HEK293 (cell line): ENCODE measurements at regions not wholly inside any gene's neighbourhood (a gene's known extent, or its start where the extent isn't known, plus 50 kb on each side); places are given as distances from the start of the nearest gene placed in this dataset.

ENCODE experiments used
- CTCF ChIA-PET: fragments of 350-600 bp; formaldehyde crosslinking; extraction: SDS; loops from one replicate; lab custom pipeline; 2021; ENCODE audit warnings: antibody characterized with exemption; lab: Yijun Ruan, JAX
- POLR2A ChIA-PET: fragments of 300-600 bp; formaldehyde crosslinking; extraction: SDS; loops from one replicate; lab custom pipeline; 2020; ENCODE audit warnings: antibody characterized with exemption, inconsistent platforms; lab: Yijun Ruan, JAX
- H3K27ac ChIP-seq: fragments of 200-500 bp; sonication (Bioruptor generic); 2 replicates; pipeline ENCODE4 v1.5.1; 2014; ENCODE audit warnings: low read depth, low read length, control low read depth, inconsistent platforms; ENCODE audit errors: extremely low read depth
- H3K36me3 ChIP-seq, 2 experiments: fragments of 200-500 bp in 1 of 2; sonication (Bioruptor generic) in 1 of 2; 1 replicate in 1 of 2; 2 replicates in 1 of 2; pipeline ENCODE4 v1.5.1; 2014 to 2017; ENCODE audit warnings: inconsistent platforms in 2 of 2, low read length in 2 of 2; ENCODE audit not compliant: control insufficient read depth in 2 of 2, insufficient read depth in 1 of 2
- H3K4me1 ChIP-seq: fragments of 200-500 bp; sonication (Bioruptor generic); 2 replicates; pipeline ENCODE4 v1.5.1; 2014; ENCODE audit warnings: mild to moderate bottlenecking, low read length, inconsistent platforms; ENCODE audit not compliant: control insufficient read depth, insufficient read depth
- H3K4me3 ChIP-seq: 2 replicates; pipeline ENCODE4 v1.5.1; 2011; ENCODE audit warnings: low read depth, mild to moderate bottlenecking, control low read depth, low read length, moderate library complexity
- H3K9me3 ChIP-seq: fragments of 200-500 bp; sonication (Bioruptor generic); 2 replicates; pipeline ENCODE4 v1.5.1; 2014; ENCODE audit warnings: low read depth, low read length, inconsistent platforms; ENCODE audit not compliant: control insufficient read depth, insufficient read depth
- GLI2 ChIP-seq: fragments of 450-650 bp; formaldehyde crosslinking; IDR thresholded peaks from 2 replicates; pipeline ENCODE4; 2017; ENCODE audit warnings: missing biosample characterization, missing genetic modification characterization, low read depth, borderline replicate concordance
- GLIS1 ChIP-seq: fragments of 450-650 bp; formaldehyde crosslinking; IDR thresholded peaks from 2 replicates; pipeline ENCODE4 v1.5.1; 2016; ENCODE audit warnings: missing biosample characterization, missing genetic modification characterization
- IKZF3 ChIP-seq: fragments of 450-650 bp; IDR thresholded peaks from 2 replicates; pipeline ENCODE4 v1.5.0; 2018; ENCODE audit warnings: missing biosample characterization, mild to moderate bottlenecking, missing genetic modification characterization, moderate library complexity
- KLF10 ChIP-seq: fragments of 450-650 bp; IDR thresholded peaks from 2 replicates; pipeline ENCODE4 v1.5.1; 2018; ENCODE audit warnings: missing biosample characterization, mild to moderate bottlenecking, missing genetic modification characterization
- PRDM10 ChIP-seq: fragments of 450-650 bp; formaldehyde crosslinking; IDR thresholded peaks from 2 replicates; pipeline ENCODE4 v1.5.1; 2016; ENCODE audit warnings: missing biosample characterization, missing genetic modification characterization
- SCRT1 ChIP-seq: fragments of 450-650 bp; formaldehyde crosslinking; IDR thresholded peaks from 2 replicates; pipeline ENCODE4 v1.5.1; 2016; ENCODE audit warnings: missing biosample characterization, missing genetic modification characterization, borderline replicate concordance
- SCRT2 ChIP-seq: fragments of 450-650 bp; formaldehyde crosslinking; IDR thresholded peaks from 2 replicates; pipeline ENCODE4 v1.5.1; 2016; ENCODE audit warnings: missing biosample characterization, missing genetic modification characterization
- SP2 ChIP-seq: fragments of 450-650 bp; formaldehyde crosslinking; IDR thresholded peaks from 2 replicates; pipeline ENCODE4 v1.5.1; 2016; ENCODE audit warnings: missing biosample characterization, missing genetic modification characterization
- ZNF146 ChIP-seq: fragments of 450-650 bp; formaldehyde crosslinking; IDR thresholded peaks from 2 replicates; pipeline ENCODE4 v1.5.1; 2016; ENCODE audit warnings: missing biosample characterization, missing genetic modification characterization
- ZNF239 ChIP-seq: fragments of 450-650 bp; formaldehyde crosslinking; IDR thresholded peaks from 2 replicates; pipeline ENCODE4 v1.5.1; 2016; ENCODE audit warnings: missing biosample characterization, missing genetic modification characterization
- ZNF544 ChIP-seq: fragments of 450-650 bp; formaldehyde crosslinking; IDR thresholded peaks from 2 replicates; pipeline ENCODE4 v1.5.0; 2017; ENCODE audit warnings: missing biosample characterization, missing genetic modification characterization
- ZNF549 ChIP-seq: fragments of 450-650 bp; IDR thresholded peaks from 2 replicates; pipeline ENCODE4 v1.5.1; 2018; ENCODE audit warnings: missing biosample characterization, missing genetic modification characterization, mild to moderate bottlenecking, inconsistent platforms, moderate library complexity
- ZNF555 ChIP-seq: fragments of 450-650 bp; formaldehyde crosslinking; conservative IDR thresholded peaks from 2 replicates; pipeline ENCODE4 v1.5.1; 2017; ENCODE audit warnings: missing biosample characterization, mild to moderate bottlenecking, missing genetic modification characterization, inconsistent platforms
- ZNF580 ChIP-seq: fragments of 450-650 bp; formaldehyde crosslinking; IDR thresholded peaks from 2 replicates; pipeline ENCODE4 v1.5.1; 2016; ENCODE audit warnings: missing biosample characterization, missing genetic modification characterization
- ZNF664 ChIP-seq: fragments of 450-650 bp; formaldehyde crosslinking; IDR thresholded peaks from 2 replicates; pipeline ENCODE4 v1.5.1; 2016; ENCODE audit warnings: missing biosample characterization, missing genetic modification characterization
- ZNF768 ChIP-seq: fragments of 450-650 bp; formaldehyde crosslinking; IDR thresholded peaks from 2 replicates; pipeline ENCODE4 v1.5.1; 2018; ENCODE audit warnings: missing biosample characterization, mild to moderate bottlenecking, missing genetic modification characterization
- ZNF837 ChIP-seq: fragments of 450-650 bp; formaldehyde crosslinking; IDR thresholded peaks from 2 replicates; pipeline ENCODE4 v1.5.1; 2016; ENCODE audit warnings: missing biosample characterization, missing genetic modification characterization
- TF ChIP-seq, protein P1 (sequence below): fragments of 450-650 bp; formaldehyde crosslinking; IDR thresholded peaks from 2 replicates; pipeline ENCODE4 v1.5.1; 2017; ENCODE audit warnings: missing biosample characterization, missing genetic modification characterization
- TF ChIP-seq, protein P2 (sequence below): fragments of 450-650 bp; IDR thresholded peaks from 2 replicates; pipeline ENCODE4 v1.5.1; 2018; ENCODE audit warnings: missing biosample characterization, mild to moderate bottlenecking, missing genetic modification characterization
- TF ChIP-seq, protein P3 (sequence below): fragments of 450-650 bp; formaldehyde crosslinking; IDR thresholded peaks from 2 replicates; pipeline ENCODE4 v1.5.1; 2017; ENCODE audit warnings: missing biosample characterization, missing genetic modification characterization

- Histone ChIP-seq H3K4me1 (peaks cover 7% of the 10 kb centered on the region), H3K9me3 (no peaks in the 10 kb centered on the region), H3K4me3 (no peak overlapping the region), H3K36me3 (no peaks in the 10 kb centered on the region), H3K27ac (no peak overlapping the region)
- TF ChIP-seq ZNF664 (peak; percentile 62; the same call in 1 of the 2 replicates), SP2 (tag by site-specific recombination) (no peak), SCRT2 (tag by site-specific recombination) (peak; percentile 63), KLF10 (no peak), ZNF768 (no peak), SCRT1 (tag by site-specific recombination) (0 out of 2 replicates have a peak, but pooled peaks have one; percentile 50), PRDM10 (tag by site-specific recombination) (no peak)
- TF ChIP-seq, protein P1, sequence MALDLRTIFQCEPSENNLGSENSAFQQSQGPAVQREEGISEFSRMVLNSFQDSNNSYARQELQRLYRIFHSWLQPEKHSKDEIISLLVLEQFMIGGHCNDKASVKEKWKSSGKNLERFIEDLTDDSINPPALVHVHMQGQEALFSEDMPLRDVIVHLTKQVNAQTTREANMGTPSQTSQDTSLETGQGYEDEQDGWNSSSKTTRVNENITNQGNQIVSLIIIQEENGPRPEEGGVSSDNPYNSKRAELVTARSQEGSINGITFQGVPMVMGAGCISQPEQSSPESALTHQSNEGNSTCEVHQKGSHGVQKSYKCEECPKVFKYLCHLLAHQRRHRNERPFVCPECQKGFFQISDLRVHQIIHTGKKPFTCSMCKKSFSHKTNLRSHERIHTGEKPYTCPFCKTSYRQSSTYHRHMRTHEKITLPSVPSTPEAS = no peak
- POLR2A ChIA-PET = no interaction called here
- CTCF ChIA-PET = no interaction called here
Observed at GRCh38 chr5:62044989-62045388, 261.0 kb upstream of the KIF2A start.

- no peak overlapping the region for H3K27ac ChIP-seq
- POLR2A ChIA-PET = no interaction called here
- TF ChIP-seq, protein P2, sequence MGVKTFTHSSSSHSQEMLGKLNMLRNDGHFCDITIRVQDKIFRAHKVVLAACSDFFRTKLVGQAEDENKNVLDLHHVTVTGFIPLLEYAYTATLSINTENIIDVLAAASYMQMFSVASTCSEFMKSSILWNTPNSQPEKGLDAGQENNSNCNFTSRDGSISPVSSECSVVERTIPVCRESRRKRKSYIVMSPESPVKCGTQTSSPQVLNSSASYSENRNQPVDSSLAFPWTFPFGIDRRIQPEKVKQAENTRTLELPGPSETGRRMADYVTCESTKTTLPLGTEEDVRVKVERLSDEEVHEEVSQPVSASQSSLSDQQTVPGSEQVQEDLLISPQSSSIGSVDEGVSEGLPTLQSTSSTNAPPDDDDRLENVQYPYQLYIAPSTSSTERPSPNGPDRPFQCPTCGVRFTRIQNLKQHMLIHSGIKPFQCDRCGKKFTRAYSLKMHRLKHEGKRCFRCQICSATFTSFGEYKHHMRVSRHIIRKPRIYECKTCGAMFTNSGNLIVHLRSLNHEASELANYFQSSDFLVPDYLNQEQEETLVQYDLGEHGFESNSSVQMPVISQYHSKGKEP (tag by site-specific recombination) = no peak
- peak; percentile 74 for TF ChIP-seq ZNF580 (tag by site-specific recombination)
- TF ChIP-seq ZNF146 (tag by site-specific recombination) = peak; percentile 97
- TF ChIP-seq, all 188 proteins: peak for 2
- Histone ChIP-seq H3K4me1 (peaks cover 7% of the 10 kb centered on the region), H3K9me3 (no peaks in the 10 kb centered on the region), H3K36me3 (no peaks in the 10 kb centered on the region), H3K4me3 (no peak overlapping the region)
- CTCF ChIA-PET = no interaction called here
Observed at GRCh38 chr5:62046191-62046590, 259.8 kb upstream of the KIF2A start.

GRCh38 chr5:62051747-62052146, 254.3 kb upstream of the KIF2A start:
- Histone ChIP-seq H3K36me3 (no peaks in the 10 kb centered on the region), H3K4me1 (no peaks in the 10 kb centered on the region), H3K9me3 (no peaks in the 10 kb centered on the region), H3K4me3 (no peak overlapping the region), H3K27ac (no peak overlapping the region)
- ChIA-PET CTCF (no interaction called here), POLR2A (no interaction called here)
- TF ChIP-seq ZNF837 = no peak
- TF ChIP-seq ZNF544 = no peak
- no peak for TF ChIP-seq GLIS1 (tag by site-specific recombination)
- TF ChIP-seq ZNF555 (tag by site-specific recombination) = no peak
- TF ChIP-seq, protein P3, sequence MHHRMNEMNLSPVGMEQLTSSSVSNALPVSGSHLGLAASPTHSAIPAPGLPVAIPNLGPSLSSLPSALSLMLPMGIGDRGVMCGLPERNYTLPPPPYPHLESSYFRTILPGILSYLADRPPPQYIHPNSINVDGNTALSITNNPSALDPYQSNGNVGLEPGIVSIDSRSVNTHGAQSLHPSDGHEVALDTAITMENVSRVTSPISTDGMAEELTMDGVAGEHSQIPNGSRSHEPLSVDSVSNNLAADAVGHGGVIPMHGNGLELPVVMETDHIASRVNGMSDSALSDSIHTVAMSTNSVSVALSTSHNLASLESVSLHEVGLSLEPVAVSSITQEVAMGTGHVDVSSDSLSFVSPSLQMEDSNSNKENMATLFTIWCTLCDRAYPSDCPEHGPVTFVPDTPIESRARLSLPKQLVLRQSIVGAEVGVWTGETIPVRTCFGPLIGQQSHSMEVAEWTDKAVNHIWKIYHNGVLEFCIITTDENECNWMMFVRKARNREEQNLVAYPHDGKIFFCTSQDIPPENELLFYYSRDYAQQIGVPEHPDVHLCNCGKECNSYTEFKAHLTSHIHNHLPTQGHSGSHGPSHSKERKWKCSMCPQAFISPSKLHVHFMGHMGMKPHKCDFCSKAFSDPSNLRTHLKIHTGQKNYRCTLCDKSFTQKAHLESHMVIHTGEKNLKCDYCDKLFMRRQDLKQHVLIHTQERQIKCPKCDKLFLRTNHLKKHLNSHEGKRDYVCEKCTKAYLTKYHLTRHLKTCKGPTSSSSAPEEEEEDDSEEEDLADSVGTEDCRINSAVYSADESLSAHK (tag by site-specific recombination) = no peak
- TF ChIP-seq IKZF3 (tag by site-specific recombination) = no peak
- no peak for TF ChIP-seq ZNF549 (tag by site-specific recombination)
- no peak for TF ChIP-seq GLI2 (tag by site-specific recombination)
- no peak for TF ChIP-seq ZNF239 (tag by site-specific recombination)
